GM23248 (cell line): ENCODE measurements at regions not wholly inside any gene's neighbourhood (a gene's known extent, or its start where the extent isn't known, plus 50 kb on each side); places are given as distances from the start of the nearest gene placed in this dataset.

Experiments used
- EZH2 ChIP-seq: fragments of 200-600 bp; sonication (generic); IDR thresholded peaks from 2 replicates; pipeline ENCODE4 v1.6.1; 2018; ENCODE audit warnings: antibody characterized with exemption, mild to moderate bottlenecking; ENCODE audit not compliant: insufficient read depth, poor library complexity, severe bottlenecking
- EZH2phosphoT487 ChIP-seq: fragments of 200-600 bp; sonication (generic); IDR thresholded peaks from 2 replicates; pipeline ENCODE4 v1.6.1; 2018; ENCODE audit warnings: antibody characterized with exemption, moderate library complexity, mild to moderate bottlenecking, low read depth; ENCODE audit not compliant: insufficient read depth

DNA sequence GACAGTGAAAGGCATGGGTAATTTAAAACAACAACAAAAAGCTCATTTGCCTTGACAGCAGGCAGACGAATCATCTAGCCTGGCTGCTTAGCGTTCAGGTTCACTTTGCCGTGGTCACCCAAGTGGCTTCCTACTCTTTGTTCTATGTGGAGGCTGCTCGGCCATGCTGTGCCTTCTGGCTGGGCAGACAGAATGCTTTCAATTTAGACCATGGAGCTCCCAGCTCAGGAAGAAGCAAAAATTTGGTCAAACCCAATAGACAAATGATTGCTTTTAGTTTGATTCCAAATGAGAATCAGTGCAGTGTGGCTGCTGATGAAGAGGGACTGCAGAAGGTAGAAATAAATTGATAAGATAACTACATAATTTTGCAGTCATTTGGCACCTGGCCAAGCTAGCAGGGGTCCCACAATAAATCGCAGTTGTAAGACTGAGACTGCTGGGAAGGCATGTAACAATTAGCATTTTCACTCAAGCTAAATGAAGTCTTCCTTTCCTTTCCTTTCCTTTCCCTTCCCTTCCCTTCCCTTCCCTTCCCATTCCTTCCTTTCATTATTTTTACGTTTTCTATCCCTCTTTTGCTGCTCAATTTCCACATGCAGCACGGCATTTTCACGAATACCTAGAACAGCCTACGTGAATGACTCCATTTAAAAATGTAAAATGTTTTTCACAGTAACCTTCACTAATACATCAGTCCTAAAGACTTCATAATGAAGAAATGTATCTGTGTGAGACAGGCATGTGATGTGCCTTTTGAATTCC is 360.4 kb upstream of the TGFBR2 start:
- TF ChIP-seq EZH2, result no peak
- TF ChIP-seq EZH2phosphoT487, result no peak
